HepG2 (cell line): ENCODE measurements at regions not wholly inside any gene's neighbourhood (a gene's known extent, or its start where the extent isn't known, plus 50 kb on each side); places are given as distances from the start of the nearest gene placed in this dataset.

Source experiments
- AHDC1 ChIP-seq: sonication (generic); formaldehyde crosslinking; IDR thresholded peaks from 2 replicates; pipeline ENCODE4 v1.5.1; 2020; ENCODE audit warnings: mild to moderate bottlenecking, missing genetic modification reagents, borderline replicate concordance
- HNF4G ChIP-seq, 2 experiments: sonication (generic) in 1 of 2; formaldehyde crosslinking in 1 of 2; IDR thresholded peaks; 2 replicates each; pipeline versions ENCODE4 v1.4.0 to v1.6.1; 2011 to 2020; ENCODE audit warnings: borderline replicate concordance in 2 of 2, low read depth in 2 of 2, mild to moderate bottlenecking in 2 of 2, low read length in 1 of 2, missing genetic modification reagents in 1 of 2, moderate library complexity in 1 of 2
- PATZ1 ChIP-seq: sonication (generic); formaldehyde crosslinking; IDR thresholded peaks from 2 replicates; pipeline ENCODE4 v1.4.0; 2020; ENCODE audit warnings: missing genetic modification reagents
- PPARG ChIP-seq: conservative IDR thresholded peaks from 2 replicates; pipeline ENCODE4 v1.6.1; 2016; ENCODE audit warnings: missing biosample characterization, missing genetic modification reagents
- PTBP1 ChIP-seq: fragments of 200-400 bp; formaldehyde crosslinking; IDR thresholded peaks from 2 replicates; pipeline ENCODE4 v1.6.1; 2018; ENCODE audit warnings: low read length, low read depth; ENCODE audit not compliant: poor library complexity, severe bottlenecking
- REXO4 ChIP-seq: sonication (generic); formaldehyde crosslinking; IDR thresholded peaks from 2 replicates; pipeline ENCODE4 v1.8.0; 2022; ENCODE audit warnings: missing genetic modification reagents, mild to moderate bottlenecking, borderline replicate concordance
- ZNF224 ChIP-seq: sonication (generic); formaldehyde crosslinking; IDR thresholded peaks from 2 replicates; pipeline ENCODE4 v1.5.0; 2020; ENCODE audit warnings: mild to moderate bottlenecking, missing genetic modification reagents
- ZNF276 ChIP-seq: sonication (generic); formaldehyde crosslinking; IDR thresholded peaks from 2 replicates; pipeline ENCODE4 v1.4.0; 2020; ENCODE audit warnings: mild to moderate bottlenecking, low read depth, missing genetic modification reagents
- ZNF451 ChIP-seq: sonication (generic); formaldehyde crosslinking; IDR thresholded peaks from 2 replicates; pipeline ENCODE4 v1.5.0; 2020; ENCODE audit warnings: mild to moderate bottlenecking, missing genetic modification reagents
- ZNF670 ChIP-seq: sonication (generic); formaldehyde crosslinking; IDR thresholded peaks from 2 replicates; pipeline ENCODE4 v1.8.0; 2022; ENCODE audit warnings: mild to moderate bottlenecking, missing genetic modification reagents, borderline replicate concordance
- ZZZ3 ChIP-seq: sonication (generic); formaldehyde crosslinking; IDR thresholded peaks from 2 replicates; pipeline ENCODE4 v1.4.0; 2020; ENCODE audit warnings: missing genetic modification reagents, mild to moderate bottlenecking, borderline replicate concordance

- TF ChIP-seq PTBP1 (peak; percentile 36), ZNF670 (CRISPR knock-in tag) (no peak), PPARG (CRISPR knock-in tag) (no peak), ZNF224 (CRISPR knock-in tag) (no peak), ZZZ3 (CRISPR knock-in tag) (no peak), REXO4 (CRISPR knock-in tag) (no peak), PATZ1 (CRISPR knock-in tag) (0 out of 2 replicates have a peak, but pooled peaks have one; percentile 14), ZNF276 (CRISPR knock-in tag) (no peak), AHDC1 (CRISPR knock-in tag) (no peak), ZNF451 (no peak), HNF4G (IDR thresholded peaks at IDR 0.05; ENCODE audit: borderline replicate concordance, low read depth, low read length) (peak; percentile 25; the same call in 1 of the 2 replicates), HNF4G (CRISPR knock-in tag; IDR thresholded peaks at IDR 0.05; ENCODE audit: borderline replicate concordance, low read depth) (no peak)
Measured at GRCh38 chr2:9752441-9753275, 90.6 kb upstream of the TAF1B start (continued).
